GM18870 (cell line): ENCODE measurements at regions not wholly inside any gene's neighbourhood (a gene's known extent, or its start where the extent isn't known, plus 50 kb on each side); places are given as distances from the start of the nearest gene placed in this dataset.
"Not testable (repeated sequence)": the region's sequence is repeated elsewhere in the genome, so short reads cannot be mapped to it uniquely, and the experiment has no call there.

Source experiments
- ATAC-seq: cut with Tn5 transposase; IDR thresholded peaks from one replicate; pipeline ENCODE4 v1.9.1; 2021; ENCODE audit warnings: moderate library complexity; ENCODE audit not compliant: unreplicated experiment

GRCh38 chr7:19307554-19307953 lies 162.3 kb upstream of the FERD3L start:
- no peak for ATAC-seq

- ATAC-seq, result no peak
These were observed 160.5 kb upstream of the FERD3L start for GRCh38 chr7:19305698-19306097.

GRCh38 chr7:19304086-19304485 lies 158.9 kb upstream of the FERD3L start:
- no peak for ATAC-seq

GRCh38 chr7:19302731-19303130 lies 157.5 kb upstream of the FERD3L start:
- ATAC-seq, result no peak

- ATAC-seq, result no peak
These were observed 151.4 kb upstream of the FERD3L start for GRCh38 chr7:19296617-19297016.

- ATAC-seq, result no peak
These were observed 150.2 kb upstream of the FERD3L start for GRCh38 chr7:19295376-19295775.

- ATAC-seq, result no peak
These were observed 149.4 kb upstream of the FERD3L start for GRCh38 chr7:19294619-19295018.

GRCh38 chr7:19293431-19293830 lies 148.2 kb upstream of the FERD3L start:
- no peak for ATAC-seq

GRCh38 chr7:19290968-19291367 lies 145.7 kb upstream of the FERD3L start:
- no peak for ATAC-seq

- no peak for ATAC-seq
These were observed 144.8 kb upstream of the FERD3L start for GRCh38 chr7:19290066-19290465.

GRCh38 chr7:19284596-19285300 lies 139.5 kb upstream of the FERD3L start:
- no peak for ATAC-seq

- no peak for ATAC-seq
These were observed 138.9 kb upstream of the FERD3L start for GRCh38 chr7:19284136-19284535.

GRCh38 chr7:19275000-19275399 lies 129.8 kb upstream of the FERD3L start:
- ATAC-seq, result no peak

GRCh38 chr7:19272329-19272728 lies 127.1 kb upstream of the FERD3L start:
- ATAC-seq, result not testable (repeated sequence)

- no peak for ATAC-seq
These were observed 124.1 kb upstream of the FERD3L start for GRCh38 chr7:19269301-19269700.

GRCh38 chr7:19268737-19269136 lies 123.5 kb upstream of the FERD3L start:
- no peak for ATAC-seq

GRCh38 chr7:19262826-19263225 lies 117.6 kb upstream of the FERD3L start:
- ATAC-seq, result no peak

GRCh38 chr7:19249281-19249680 lies 104.1 kb upstream of the FERD3L start:
- ATAC-seq, result no peak

- no peak for ATAC-seq
These were observed 103.5 kb upstream of the FERD3L start for GRCh38 chr7:19248681-19249080.

- ATAC-seq, result no peak
These were observed 102.9 kb upstream of the FERD3L start for GRCh38 chr7:19248115-19248514.

GRCh38 chr7:19247017-19247416 lies 101.8 kb upstream of the FERD3L start:
- ATAC-seq, result no peak

- ATAC-seq, result no peak
These were observed 97.0 kb upstream of the FERD3L start for GRCh38 chr7:19242246-19242645.

GRCh38 chr7:19239951-19240350 lies 94.7 kb upstream of the FERD3L start:
- ATAC-seq, result no peak
